Neural cell (in vitro differentiated cells): ENCODE measurements at regions not wholly inside any gene's neighbourhood (a gene's known extent, or its start where the extent isn't known, plus 50 kb on each side); places are given as distances from the start of the nearest gene placed in this dataset.

ENCODE experiments used
- EP300 ChIP-seq: fragments of 450-650 bp; conservative IDR thresholded peaks from 2 replicates; pipeline ENCODE4 v1.6.1; 2014; ENCODE audit warnings: antibody characterized with exemption, mild to moderate bottlenecking, moderate library complexity; ENCODE audit not compliant: poor library complexity, severe bottlenecking
- EZH2 ChIP-seq: fragments of 200-600, 300-800 bp; shearing (Covaris generic), sonication (generic); IDR thresholded peaks from 2 replicates; pipeline ENCODE4 v1.6.1; 2014; ENCODE audit warnings: antibody characterized with exemption, low read length, borderline replicate concordance, mild to moderate bottlenecking; ENCODE audit not compliant: insufficient read depth, poor library complexity, severe bottlenecking
- MXI1 ChIP-seq: fragments of 450-650 bp; conservative IDR thresholded peaks from 2 replicates; pipeline ENCODE4 v1.6.1; 2014; ENCODE audit warnings: antibody characterized with exemption, mild to moderate bottlenecking; ENCODE audit not compliant: poor library complexity, severe bottlenecking
- POLR2AphosphoS5 ChIP-seq: IDR thresholded peaks from 2 replicates; pipeline ENCODE4 v1.6.1; 2012
- RAD21 ChIP-seq: fragments of 450-650 bp; conservative IDR thresholded peaks from 2 replicates; pipeline ENCODE4 v1.6.1; 2014; ENCODE audit warnings: antibody characterized with exemption, mild to moderate bottlenecking, moderate library complexity
- SMC3 ChIP-seq: fragments of 450-650 bp; conservative IDR thresholded peaks from 2 replicates; pipeline ENCODE4 v1.6.1; 2014; ENCODE audit warnings: antibody characterized with exemption, mild to moderate bottlenecking, moderate library complexity; ENCODE audit not compliant: poor library complexity
- TAF1 ChIP-seq: IDR thresholded peaks from 2 replicates; pipeline ENCODE4 v1.6.1; 2012; ENCODE audit warnings: low read depth
- TF ChIP-seq, protein P1 (sequence below): fragments of 450-650 bp; IDR thresholded peaks from 2 replicates; pipeline ENCODE4 v1.5.1; 2014; ENCODE audit warnings: antibody characterized with exemption, mild to moderate bottlenecking, moderate library complexity; ENCODE audit not compliant: poor library complexity, severe bottlenecking
- TF ChIP-seq, protein P2 (sequence below): IDR thresholded peaks from 2 replicates; pipeline ENCODE4 v1.6.1; 2012; ENCODE audit warnings: borderline replicate concordance

DNA sequence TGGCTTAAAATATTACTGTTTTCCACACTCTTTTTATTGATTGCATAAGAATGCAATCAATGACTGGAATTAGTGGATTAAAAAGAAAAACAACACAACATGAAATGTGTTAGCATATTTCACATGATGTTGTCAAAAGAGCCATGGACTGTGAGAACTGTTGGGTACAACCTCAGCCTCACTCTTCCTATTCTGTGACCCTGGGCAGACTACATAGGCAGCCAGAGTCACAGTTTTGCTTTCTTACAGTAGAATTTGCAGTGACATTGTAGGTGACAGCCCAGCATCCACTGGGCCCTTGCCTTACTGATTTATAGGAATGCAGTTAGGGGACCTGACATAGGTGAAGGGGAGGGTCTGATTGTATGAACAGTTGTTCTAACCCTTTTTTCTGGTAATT is 471.4 kb upstream of the SLC35B3 start:
- TF ChIP-seq, protein P1, sequence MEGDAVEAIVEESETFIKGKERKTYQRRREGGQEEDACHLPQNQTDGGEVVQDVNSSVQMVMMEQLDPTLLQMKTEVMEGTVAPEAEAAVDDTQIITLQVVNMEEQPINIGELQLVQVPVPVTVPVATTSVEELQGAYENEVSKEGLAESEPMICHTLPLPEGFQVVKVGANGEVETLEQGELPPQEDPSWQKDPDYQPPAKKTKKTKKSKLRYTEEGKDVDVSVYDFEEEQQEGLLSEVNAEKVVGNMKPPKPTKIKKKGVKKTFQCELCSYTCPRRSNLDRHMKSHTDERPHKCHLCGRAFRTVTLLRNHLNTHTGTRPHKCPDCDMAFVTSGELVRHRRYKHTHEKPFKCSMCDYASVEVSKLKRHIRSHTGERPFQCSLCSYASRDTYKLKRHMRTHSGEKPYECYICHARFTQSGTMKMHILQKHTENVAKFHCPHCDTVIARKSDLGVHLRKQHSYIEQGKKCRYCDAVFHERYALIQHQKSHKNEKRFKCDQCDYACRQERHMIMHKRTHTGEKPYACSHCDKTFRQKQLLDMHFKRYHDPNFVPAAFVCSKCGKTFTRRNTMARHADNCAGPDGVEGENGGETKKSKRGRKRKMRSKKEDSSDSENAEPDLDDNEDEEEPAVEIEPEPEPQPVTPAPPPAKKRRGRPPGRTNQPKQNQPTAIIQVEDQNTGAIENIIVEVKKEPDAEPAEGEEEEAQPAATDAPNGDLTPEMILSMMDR: no peak
- TF ChIP-seq, protein P2, sequence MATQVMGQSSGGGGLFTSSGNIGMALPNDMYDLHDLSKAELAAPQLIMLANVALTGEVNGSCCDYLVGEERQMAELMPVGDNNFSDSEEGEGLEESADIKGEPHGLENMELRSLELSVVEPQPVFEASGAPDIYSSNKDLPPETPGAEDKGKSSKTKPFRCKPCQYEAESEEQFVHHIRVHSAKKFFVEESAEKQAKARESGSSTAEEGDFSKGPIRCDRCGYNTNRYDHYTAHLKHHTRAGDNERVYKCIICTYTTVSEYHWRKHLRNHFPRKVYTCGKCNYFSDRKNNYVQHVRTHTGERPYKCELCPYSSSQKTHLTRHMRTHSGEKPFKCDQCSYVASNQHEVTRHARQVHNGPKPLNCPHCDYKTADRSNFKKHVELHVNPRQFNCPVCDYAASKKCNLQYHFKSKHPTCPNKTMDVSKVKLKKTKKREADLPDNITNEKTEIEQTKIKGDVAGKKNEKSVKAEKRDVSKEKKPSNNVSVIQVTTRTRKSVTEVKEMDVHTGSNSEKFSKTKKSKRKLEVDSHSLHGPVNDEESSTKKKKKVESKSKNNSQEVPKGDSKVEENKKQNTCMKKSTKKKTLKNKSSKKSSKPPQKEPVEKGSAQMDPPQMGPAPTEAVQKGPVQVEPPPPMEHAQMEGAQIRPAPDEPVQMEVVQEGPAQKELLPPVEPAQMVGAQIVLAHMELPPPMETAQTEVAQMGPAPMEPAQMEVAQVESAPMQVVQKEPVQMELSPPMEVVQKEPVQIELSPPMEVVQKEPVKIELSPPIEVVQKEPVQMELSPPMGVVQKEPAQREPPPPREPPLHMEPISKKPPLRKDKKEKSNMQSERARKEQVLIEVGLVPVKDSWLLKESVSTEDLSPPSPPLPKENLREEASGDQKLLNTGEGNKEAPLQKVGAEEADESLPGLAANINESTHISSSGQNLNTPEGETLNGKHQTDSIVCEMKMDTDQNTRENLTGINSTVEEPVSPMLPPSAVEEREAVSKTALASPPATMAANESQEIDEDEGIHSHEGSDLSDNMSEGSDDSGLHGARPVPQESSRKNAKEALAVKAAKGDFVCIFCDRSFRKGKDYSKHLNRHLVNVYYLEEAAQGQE: no peak
- no peak for TF ChIP-seq RAD21
- no peak for TF ChIP-seq POLR2AphosphoS5
- no peak for TF ChIP-seq TAF1
- no peak for TF ChIP-seq EZH2
- TF ChIP-seq MXI1: no peak
- TF ChIP-seq EP300: no peak
- no peak for TF ChIP-seq SMC3
